Chondrocyte (in vitro differentiated cells): ENCODE measurements at regions not wholly inside any gene's neighbourhood (a gene's known extent, or its start where the extent isn't known, plus 50 kb on each side); places are given as distances from the start of the nearest gene placed in this dataset.
"Not testable (repeated sequence)": the region's sequence is repeated elsewhere in the genome, so short reads cannot be mapped to it uniquely, and the experiment has no call there.

Experiments used
- DNase-seq: peaks from one replicate; pipeline ENCODE4 v3.0.0; 2021; ENCODE audit warnings: mixed read lengths, low spot score
- H3K27ac Mint-ChIP-seq: one replicate; pipeline ENCODE4 v1.8.0; 2021; ENCODE audit warnings: mild to moderate bottlenecking, moderate library complexity, mixed read lengths; ENCODE audit not compliant: unreplicated experiment
- H3K27me3 Mint-ChIP-seq: 2 replicates; pipeline ENCODE4 v1.8.0; 2021; ENCODE audit warnings: low read depth, mixed read lengths
- H3K36me3 Mint-ChIP-seq: 2 replicates; pipeline ENCODE4 v1.8.0; 2021; ENCODE audit warnings: low read depth, mixed read lengths
- H3K4me1 Mint-ChIP-seq: 2 replicates; pipeline ENCODE4 v1.8.0; 2021; ENCODE audit warnings: low read depth, mild to moderate bottlenecking, mixed read lengths
- H3K4me3 Mint-ChIP-seq: one replicate; pipeline ENCODE4 v1.8.0; 2021; ENCODE audit warnings: mild to moderate bottlenecking, moderate library complexity, mixed read lengths; ENCODE audit not compliant: unreplicated experiment
- H3K9me3 Mint-ChIP-seq: 2 replicates; pipeline ENCODE4 v1.8.0; 2021; ENCODE audit warnings: low read depth, mixed read lengths
- CTCF ChIP-seq: fragments of 200-600 bp; sonication (generic); IDR thresholded peaks from 2 replicates; pipeline ENCODE4 v1.5.0; 2021; ENCODE audit warnings: antibody characterized with exemption, mild to moderate bottlenecking, moderate library complexity

GRCh38 chr19:28297036-28297435 lies 915.9 kb downstream of the UQCRFS1 start:
- Mint-ChIP-seq H3K36me3 (no peaks in the 10 kb centered on the region), H3K27me3 (no peaks in the 10 kb centered on the region), H3K27ac (no peak overlapping the region), H3K4me3 (no peak overlapping the region), H3K4me1 (peaks cover 23% of the 10 kb centered on the region), H3K9me3 (no peaks in the 10 kb centered on the region)
- no peak for TF ChIP-seq CTCF
- DNase-seq, result no peak

GRCh38 chr19:28296506-28296905 lies 916.4 kb downstream of the UQCRFS1 start:
- no peaks in the 10 kb centered on the region for H3K9me3 Mint-ChIP-seq
- peaks cover 26% of the 10 kb centered on the region for H3K4me1 Mint-ChIP-seq
- DNase-seq, result no peak
- no peaks in the 10 kb centered on the region for H3K36me3 Mint-ChIP-seq
- no peak overlapping the region for H3K27ac Mint-ChIP-seq
- H3K27me3 Mint-ChIP-seq, result no peaks in the 10 kb centered on the region
- TF ChIP-seq CTCF, result no peak
- no peak overlapping the region for H3K4me3 Mint-ChIP-seq

GRCh38 chr19:28294975-28295374 lies 918.0 kb downstream of the UQCRFS1 start:
- not testable (repeated sequence) for H3K27ac Mint-ChIP-seq, H3K9me3 Mint-ChIP-seq, H3K27me3 Mint-ChIP-seq, H3K36me3 Mint-ChIP-seq, DNase-seq, H3K4me3 Mint-ChIP-seq
- peaks cover 33% of the 10 kb centered on the region for H3K4me1 Mint-ChIP-seq

- no peak for DNase-seq
- Mint-ChIP-seq H3K9me3 (no peaks in the 10 kb centered on the region), H3K27me3 (no peaks in the 10 kb centered on the region), H3K4me3 (no peak overlapping the region), H3K27ac (peak overlapping the region; percentile 36), H3K4me1 (peaks cover 37% of the 10 kb centered on the region), H3K36me3 (no peaks in the 10 kb centered on the region)
- no peak for TF ChIP-seq CTCF
These were observed 918.6 kb downstream of the UQCRFS1 start for GRCh38 chr19:28294395-28294794.

- Mint-ChIP-seq H3K27me3 (no peaks in the 10 kb centered on the region), H3K4me1 (peaks cover 37% of the 10 kb centered on the region), H3K36me3 (no peaks in the 10 kb centered on the region), H3K4me3 (no peak overlapping the region), H3K9me3 (no peaks in the 10 kb centered on the region), H3K27ac (no peak overlapping the region)
- no peak for TF ChIP-seq CTCF
- no peak for DNase-seq
These were observed 919.3 kb downstream of the UQCRFS1 start for GRCh38 chr19:28293685-28294084.

GRCh38 chr19:28292822-28293500 lies 920.0 kb downstream of the UQCRFS1 start:
- Mint-ChIP-seq H3K36me3 (no peaks in the 10 kb centered on the region), H3K27me3 (no peaks in the 10 kb centered on the region), H3K4me1 (peaks cover 37% of the 10 kb centered on the region), H3K27ac (no peak overlapping the region), H3K9me3 (no peaks in the 10 kb centered on the region), H3K4me3 (no peak overlapping the region)
- no peak for TF ChIP-seq CTCF
- no peak for DNase-seq
